ENCODE measurements at regions not wholly inside any gene's neighbourhood (a gene's known extent, or its start where the extent isn't known, plus 50 kb on each side); places are given as distances from the start of the nearest gene placed in this dataset.

DNA sequence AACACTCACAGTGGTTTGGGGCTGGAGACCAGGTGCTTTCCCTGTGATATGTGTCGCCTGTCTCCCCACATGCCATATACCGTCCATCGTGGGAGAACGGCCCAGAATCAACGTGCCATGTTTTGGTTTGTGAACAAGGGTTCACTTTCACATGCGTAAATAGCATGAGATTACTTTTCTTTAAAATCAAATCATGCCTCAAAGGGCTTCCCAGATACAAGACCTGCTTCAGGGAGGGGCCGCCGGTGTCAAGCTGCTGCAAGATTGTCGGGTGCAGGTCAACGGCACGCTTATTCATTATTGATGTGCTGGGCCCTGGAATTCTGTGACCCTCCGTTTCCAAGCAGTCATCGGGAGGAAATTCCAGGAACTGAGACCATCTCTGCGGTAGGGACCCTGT, 145.2 kb upstream of the RTL1 start:
- no peak for DNase-seq

DNA sequence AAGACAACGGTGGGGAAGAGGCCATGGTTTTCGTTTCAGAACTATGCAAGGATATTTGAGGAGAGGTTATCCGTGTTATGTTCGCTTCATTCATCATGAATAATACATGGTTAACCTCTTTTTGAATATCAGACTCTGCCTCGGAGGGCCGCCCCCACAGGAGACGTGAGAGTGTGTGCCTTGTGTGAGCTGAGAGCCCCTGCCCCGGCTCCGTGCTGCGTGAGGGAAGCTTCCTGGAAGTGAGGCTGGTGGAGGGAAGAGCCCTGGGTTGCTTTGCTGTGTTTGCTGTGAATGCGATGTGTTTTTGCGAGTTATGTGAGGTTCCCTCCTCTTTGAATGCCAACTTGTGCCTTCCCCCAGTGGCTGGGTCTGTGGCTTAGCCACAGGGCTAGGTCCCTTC, 146.0 kb upstream of the RTL1 start:
- no peak for DNase-seq

DNA sequence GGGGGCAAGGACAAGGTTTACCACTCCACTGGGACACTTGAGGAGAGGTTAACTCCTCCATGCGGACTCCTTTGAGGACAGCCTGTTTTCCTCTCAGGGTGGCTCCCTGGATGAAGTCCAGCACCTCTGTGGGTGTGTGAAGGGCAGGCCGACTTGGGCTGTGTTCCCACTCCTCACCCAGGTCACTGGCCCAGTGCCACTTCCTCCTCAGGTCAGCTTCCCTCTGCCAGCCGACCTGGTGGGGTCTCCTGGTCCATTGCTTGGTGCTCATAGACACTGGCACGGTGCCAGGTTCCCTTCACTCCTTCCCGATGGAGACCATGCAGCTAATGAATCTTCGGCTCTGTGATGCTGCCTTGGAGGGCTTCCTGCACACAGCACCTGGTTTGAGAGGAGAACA, 146.4 kb upstream of the RTL1 start:
- no peak for DNase-seq

DNA sequence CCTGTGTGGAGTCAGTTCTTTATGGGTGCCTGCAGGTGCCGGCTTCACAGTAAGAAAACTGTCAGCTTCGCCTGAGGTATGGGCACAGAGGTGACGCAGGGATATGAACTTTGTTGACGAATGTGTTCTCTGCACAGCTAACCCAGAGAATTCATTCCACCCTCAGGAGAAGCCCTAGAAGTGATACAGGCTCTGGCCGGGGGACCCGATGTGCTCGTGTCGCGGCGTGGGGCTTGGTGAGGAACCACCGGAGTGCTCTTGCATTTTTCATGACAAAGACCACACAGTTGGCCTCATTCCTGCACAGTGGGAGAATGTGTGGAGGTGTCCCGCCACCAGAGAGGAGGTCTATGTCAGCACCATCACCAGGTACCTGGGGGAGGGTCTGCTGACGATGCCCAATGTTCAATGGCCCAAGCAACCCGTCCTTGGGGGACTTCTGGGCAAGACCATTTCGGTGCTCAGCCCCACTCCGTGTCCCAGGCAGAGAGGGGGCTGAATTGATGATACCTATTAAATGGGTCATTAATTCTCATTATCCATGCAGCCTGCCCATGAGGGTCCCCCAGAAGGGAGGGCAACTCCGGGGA, 147.5 kb upstream of the RTL1 start:
- no peak for DNase-seq

DNA sequence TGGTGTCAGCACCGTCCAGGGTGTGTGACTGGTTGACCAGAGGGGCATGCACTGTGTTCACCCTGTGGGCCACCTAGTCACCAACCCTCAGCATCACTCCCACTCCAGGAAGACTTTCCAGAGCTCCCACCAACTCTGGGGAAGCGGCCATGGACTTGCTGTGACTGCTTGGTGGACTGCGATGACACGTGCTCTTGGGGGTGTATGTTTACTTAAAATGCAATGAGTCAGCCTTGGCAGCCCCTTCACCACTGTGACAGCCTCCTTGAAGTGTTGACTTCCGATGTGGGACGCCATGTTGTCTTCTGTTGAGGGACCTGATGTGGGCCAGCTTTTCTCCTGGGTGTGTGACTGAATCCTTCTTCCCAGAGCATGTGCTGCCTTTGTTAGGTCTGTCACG, 151.1 kb upstream of the RTL1 start:
- DNase-seq: no peak

- no peak for DNase-seq
These were observed 151.7 kb upstream of the RTL1 start for GRCh38 chr14:101055106-101055662.

- DNase-seq: no peak
These were observed 152.4 kb upstream of the RTL1 start for GRCh38 chr14:101055776-101056374.

DNA sequence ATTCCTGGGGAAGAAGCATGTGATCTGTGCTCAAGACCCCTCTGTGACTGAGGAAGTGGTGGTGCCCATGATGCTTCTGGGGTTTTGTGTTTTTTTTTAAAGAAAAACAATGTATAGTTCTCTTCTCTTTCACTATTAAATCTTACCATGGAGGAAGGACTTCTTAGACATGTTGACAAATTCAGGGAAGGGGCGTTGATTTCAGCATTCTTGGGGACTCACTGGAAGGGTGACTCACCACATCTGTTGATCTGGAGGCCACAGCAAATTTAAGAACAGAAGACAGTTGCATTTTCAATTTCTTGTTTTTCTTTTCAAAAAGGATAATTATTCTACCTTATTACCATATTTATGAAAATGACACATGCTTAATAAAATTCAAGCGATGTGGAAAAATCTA, 152.9 kb upstream of the RTL1 start:
- no peak for DNase-seq

GRCh38 chr14:101057394-101057793, 153.9 kb upstream of the RTL1 start:
- DNase-seq: no peak

- no peak for DNase-seq
These were observed 155.0 kb upstream of the RTL1 start for GRCh38 chr14:101058571-101058970.

- DNase-seq: no peak
These were observed 156.7 kb upstream of the RTL1 start for GRCh38 chr14:101060171-101060601.

DNA sequence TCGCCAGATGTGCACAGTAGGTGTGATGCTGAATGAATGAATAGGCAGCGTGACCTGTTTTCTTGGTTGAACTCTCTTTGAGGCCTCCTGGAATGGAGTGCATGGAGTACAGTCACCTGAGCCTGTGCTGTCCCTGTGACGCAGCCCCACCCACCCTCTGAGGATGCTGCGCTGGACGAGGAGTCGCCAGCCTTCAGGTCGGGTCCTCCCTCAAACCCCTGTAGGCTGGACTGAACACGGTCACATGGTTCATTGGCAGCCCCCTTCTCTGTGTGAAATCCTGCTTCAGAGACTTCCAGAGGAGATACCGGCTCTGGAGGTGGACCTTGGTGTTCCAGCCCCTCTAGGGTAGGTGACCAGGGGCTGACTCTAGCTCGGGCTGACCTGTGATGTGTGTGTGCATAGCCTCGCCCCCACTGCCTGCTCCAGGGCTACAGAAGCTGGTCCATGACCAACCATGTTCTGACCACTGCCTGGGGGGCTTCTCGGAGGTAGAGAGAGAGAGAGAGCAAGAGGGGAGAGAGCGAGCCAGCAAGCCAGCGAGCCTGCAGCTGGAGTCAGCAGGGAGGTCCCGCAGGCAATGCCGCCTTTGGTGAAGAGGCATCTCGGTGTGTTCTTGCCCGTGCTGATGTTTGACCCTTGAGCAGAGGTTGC, 158.0 kb upstream of the RTL1 start:
- no peak for DNase-seq

GRCh38 chr14:101062065-101062450, 158.5 kb upstream of the RTL1 start:
- no peak for DNase-seq

DNA sequence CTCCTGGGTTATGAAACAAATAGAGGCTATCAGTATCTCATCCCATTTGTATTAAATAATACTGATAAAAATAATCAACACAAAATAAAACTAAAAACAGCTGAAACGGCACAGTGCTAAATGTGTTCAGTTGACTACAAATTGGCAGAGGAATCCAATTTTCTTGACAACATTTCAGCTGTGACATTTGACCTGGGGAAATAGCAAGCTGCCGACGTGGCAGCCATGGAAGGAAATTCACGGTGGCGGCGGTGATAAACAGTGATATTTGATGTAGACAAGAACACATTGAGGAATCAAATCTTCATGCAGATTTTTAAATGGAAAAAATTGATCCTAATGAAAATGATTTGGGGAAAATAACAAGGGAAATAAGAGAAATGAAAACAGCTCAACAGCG, 159.1 kb upstream of the RTL1 start:
- no peak for DNase-seq

- no peak for DNase-seq
These were observed 159.6 kb upstream of the RTL1 start for GRCh38 chr14:101063121-101063520.

DNA sequence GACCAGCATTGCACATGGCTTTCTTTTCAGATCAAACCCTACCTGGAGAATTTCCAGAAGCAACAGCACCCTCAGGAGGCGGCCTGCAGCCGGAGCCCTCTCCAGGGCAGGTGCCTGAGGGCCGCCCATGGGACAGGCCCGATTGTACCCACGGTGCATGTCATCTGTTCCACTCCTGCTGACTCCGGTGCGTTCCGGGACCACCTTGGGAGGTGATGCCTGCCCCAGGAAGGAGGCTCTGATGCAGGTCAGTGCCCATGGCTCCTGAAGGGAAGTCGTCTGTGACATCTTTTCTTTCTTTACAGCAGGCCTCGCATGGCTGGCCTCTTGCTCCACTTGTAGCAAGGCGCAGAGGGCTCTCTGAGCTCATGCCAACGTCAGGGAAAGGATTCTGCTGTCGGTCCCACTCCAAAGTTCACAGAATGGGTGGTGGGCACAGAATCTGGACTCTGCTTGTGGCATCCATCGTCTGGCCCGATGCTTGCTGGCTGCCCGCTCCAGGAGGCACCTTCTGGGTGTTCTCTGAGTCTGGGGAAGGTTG, 160.7 kb upstream of the RTL1 start:
- no peak for DNase-seq

GRCh38 chr14:101064718-101065117, 161.2 kb upstream of the RTL1 start:
- no peak for DNase-seq

DNA sequence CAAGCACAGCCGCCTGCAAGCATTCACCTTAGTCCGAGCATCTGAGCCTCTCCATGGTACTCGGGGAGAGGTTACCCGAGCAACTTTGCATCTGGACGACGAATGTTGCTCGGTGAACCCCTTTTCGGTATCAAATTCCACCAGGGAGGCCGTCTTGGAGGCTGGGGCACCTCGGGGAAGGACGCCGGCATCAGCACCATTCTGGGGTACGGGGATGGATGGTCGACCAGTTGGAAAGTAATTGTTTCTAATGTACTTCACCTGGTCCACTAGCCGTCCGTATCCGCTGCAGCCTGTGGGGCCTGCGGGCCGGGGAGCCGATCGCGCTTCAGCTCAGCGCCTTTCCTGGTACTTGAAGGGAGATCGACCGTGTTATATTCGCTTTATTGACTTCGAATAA, 161.7 kb upstream of the RTL1 start:
- DNase-seq: no peak

DNA sequence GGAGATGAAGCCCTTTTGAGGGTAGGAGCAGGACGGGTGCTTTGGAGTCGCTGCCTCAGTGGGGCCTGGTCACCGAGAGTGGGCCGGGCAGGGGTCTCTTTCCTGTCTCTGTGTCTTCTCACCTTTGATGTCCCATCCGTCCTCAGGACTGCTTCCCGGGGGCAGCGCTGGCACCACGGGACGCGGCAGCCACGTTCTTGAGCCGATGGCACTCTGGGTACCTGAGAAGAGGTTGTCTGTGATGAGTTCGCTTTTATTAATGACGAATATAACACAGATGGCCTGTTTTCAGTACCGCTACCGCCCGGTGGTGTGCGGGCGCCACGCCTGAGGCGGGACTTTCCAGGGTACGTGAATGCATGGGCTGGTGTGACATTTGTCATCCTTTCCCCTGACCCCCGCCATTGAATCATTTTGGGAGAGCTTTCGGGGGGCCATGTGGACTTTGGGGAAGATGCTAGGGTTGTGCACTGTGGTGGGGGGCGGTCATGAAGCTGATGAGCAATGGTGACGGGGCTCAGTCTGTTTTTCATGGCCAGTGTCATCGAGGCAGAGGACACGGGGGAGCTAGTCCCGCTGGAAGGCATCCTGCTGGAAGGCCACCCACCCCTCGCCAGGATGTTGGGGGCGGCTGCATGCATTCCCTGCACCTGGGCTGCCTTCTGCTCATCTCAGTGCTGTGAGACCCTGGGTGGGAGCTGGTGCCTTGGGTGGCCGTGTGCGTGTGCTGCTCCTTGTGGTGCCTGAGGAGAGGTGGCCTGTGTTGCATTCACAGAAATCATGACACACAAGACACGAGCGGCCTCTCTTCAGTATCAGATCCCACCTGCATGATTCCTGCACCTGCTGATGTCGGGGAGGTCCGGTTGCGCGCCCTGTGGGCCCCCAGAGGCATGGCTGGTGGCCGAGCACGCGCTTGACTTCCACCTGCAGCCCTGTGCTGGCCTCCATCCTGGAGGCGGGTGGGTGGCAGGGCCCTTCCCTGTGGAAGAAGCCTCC, 162.5 kb upstream of the RTL1 start:
- no peak for DNase-seq

DNA sequence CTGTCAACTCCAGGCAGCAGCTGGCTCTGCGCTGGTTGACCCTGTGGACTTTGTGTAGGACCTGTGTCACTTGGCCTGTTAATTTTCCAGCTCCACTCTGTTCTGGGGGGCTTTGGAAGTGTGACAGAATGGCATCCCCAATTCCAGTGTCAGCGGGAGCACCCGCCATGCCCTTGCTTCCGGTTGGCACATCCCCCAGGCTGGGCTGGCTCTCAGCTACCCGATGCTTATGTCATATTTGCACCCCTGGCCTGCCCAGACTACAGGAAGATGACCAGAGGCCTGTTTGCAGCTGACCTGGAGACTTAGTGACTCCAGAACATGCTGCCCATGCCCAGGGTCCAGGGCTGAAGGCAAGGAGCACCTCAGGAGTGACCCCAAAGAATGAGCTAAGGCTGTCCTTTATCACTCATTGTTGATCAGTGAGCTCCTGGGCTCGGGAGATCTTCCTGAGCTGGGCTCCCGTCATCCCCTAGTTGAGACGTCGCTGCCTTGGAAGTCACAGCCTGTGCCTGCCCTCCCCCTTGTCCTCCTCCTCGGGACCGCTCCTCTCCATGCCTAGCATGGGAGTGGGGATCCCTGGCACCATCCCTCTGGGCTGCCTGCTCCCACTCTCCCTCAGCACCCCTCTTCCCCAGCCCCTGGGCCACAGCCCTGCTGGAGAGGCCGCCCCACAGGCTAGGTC, 163.4 kb upstream of the RTL1 start:
- DNase-seq: no peak

- DNase-seq: no peak
These were observed 165.0 kb upstream of the RTL1 start for GRCh38 chr14:101068313-101069227.
